ENCODE measurements at regions not wholly inside any gene's neighbourhood (a gene's known extent, or its start where the extent isn't known, plus 50 kb on each side); places are given as distances from the start of the nearest gene placed in this dataset.
"Not testable (repeated sequence)": the region's sequence is repeated elsewhere in the genome, so short reads cannot be mapped to it uniquely, and the experiment has no call there.

- no peak for DNase-seq
These were observed 234.4 kb downstream of the TEX36 start for GRCh38 chr10:125448596-125448995.

DNA sequence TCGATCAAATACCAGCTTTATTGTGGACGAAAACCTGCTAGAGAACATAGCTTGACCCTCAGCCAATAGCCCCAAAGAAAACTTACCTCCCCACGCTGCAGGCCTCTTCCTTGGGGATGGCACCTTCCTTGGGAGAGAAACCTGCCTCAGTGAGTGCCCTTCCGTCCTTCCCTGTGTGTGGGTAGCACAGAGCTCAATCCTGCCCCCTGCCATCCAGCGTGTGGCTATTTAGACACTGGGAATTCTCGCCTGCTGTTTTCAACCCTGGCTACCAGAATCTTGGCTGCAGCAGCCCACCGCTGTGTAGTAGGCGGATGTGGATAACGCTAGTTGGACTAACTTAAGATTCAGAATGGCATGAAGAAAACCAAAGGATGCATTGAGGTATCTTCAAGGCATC lies 238.2 kb downstream of the TEX36 start:
- no peak for DNase-seq

DNA sequence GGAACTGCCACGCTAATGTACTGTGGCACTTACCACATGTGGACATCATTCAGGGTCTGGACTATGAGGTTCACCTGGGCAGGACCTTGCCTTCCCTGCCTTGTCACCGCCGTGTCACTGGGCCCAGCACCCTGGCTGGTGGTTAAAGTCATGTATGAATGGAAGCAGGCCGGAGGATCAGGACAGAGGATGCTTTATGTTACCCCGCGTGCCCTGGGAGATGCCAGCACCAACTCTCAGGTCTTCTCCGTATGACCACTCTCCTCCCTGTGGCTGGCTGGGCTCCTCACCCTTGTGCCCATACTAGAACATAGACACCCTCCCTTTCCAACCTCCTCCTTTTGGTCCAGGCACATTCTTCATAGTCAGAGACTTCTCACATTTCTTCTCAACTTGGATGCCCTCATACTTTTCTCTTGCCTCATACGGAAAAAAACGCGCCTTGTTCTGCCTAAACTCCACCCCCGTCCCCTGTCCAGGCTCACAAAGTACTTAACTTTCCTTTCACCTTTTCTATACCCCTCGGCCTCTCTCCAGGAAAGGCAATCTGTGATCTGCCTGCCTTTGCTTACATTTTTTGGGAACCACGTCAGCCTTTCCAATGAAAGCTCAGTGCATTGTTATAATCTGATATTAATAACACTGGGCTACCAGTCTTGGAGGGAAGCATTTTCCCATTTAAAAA lies 240.0 kb downstream of the TEX36 start:
- DNase-seq = no peak

GRCh38 chr10:125441151-125441550 lies 241.8 kb downstream of the TEX36 start:
- no peak for DNase-seq

- DNase-seq = no peak
These were observed 251.8 kb downstream of the TEX36 start for GRCh38 chr10:125431149-125431548.

- no peak for DNase-seq
These were observed 254.9 kb downstream of the TEX36 start for GRCh38 chr10:125428054-125428453.

GRCh38 chr10:125424191-125424847 lies 258.6 kb downstream of the TEX36 start:
- no peak for DNase-seq

DNA sequence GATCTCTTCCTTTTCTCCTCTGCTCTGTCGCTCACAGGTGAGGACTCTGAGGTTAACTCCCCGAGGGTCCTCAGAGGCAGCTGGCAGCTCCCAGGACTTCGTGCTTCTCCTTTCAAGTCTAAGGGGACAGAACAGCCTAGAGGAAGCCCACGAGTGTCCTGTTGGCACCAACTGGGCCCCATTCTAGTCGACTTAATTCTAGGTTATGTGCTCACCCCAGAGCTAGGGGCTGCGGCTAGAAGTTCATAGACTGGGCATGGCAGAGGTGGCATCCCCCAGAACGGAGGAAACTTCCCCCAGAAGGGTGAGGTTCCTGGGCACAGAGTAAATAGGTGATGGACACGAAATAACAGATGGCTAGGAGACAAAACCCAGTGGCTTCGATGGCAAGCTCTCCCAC lies 259.4 kb downstream of the TEX36 start:
- no peak for DNase-seq

DNA sequence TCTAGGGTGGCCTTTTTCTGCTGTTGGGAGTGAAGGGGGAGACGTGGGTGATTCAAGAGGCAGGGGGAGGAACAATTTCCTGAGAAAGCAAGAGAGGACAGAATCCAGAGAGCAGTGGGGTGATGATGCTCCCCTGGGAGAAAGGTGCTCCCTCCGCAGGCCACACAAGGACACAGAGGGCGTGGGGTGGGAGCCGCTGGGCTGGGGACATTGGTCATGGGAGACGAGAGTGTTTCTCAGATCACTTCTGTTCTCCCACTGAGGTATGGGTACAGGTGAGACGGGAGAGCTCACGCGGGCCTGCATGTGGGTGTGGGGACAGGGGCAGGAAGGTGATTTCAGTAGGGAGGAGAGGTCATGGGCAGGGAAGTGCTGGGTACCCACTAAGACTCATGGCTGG lies 259.5 kb upstream of the CTBP2 start:
- DNase-seq = no peak

DNA sequence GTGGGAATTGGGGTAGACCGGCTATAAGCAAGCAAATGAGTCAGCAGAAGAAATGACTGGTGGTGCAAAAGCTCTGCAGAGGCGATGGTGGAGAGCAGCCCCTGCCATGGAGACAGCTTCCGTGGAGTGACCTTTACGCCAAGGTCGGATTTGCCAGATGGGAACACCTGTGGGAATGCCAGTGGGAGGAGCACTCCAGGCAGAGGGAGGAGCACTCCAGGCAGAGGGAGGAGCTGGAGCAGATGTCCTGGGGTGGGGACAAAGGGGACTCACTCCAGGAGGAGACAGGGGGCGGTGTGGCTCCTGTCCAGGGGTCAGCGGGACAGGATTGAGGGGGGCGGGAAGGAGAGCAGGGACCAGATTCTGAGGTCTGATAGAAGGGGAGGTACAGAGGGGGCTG lies 258.8 kb upstream of the CTBP2 start:
- DNase-seq = no peak

DNA sequence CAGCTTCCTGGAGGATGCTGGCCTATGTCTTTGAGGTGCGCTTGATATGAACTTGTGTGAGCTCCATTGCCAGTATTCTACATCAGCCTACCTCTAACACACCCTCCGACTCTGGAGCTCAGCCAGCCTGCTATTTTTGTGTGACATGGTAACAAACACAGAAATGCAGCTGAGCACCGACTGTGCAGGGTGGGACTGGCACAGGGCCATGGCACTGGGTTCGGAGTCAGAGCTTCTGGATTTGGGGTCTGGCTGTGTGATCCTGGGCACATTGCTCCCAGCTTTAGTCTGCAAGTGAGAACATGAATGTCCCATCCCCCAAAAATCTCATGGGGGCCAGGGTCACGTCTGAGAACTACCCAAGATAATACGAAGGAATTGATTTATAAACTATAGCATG lies 257.2 kb upstream of the CTBP2 start:
- DNase-seq = no peak

DNA sequence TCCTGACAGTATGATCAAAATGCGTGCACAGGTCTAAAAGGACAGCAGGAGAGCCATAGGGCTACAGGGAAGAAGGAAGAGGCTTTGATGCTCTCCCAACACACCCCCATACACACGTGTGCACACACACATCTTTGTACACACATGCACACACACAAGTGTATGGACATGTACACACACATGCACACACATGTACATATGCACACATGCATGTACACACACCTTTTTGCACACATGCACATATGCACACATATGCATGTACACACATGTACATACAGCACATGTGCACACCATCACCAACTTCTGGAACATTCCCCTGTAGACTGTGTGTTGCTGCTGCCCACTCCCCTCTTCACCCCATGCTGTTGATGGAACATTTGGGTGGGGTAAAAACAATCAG lies 255.6 kb upstream of the CTBP2 start:
- no peak for DNase-seq

- DNase-seq = no peak
These were observed 254.8 kb upstream of the CTBP2 start for GRCh38 chr10:125415006-125415633.

GRCh38 chr10:125411724-125412123 lies 251.4 kb upstream of the CTBP2 start:
- DNase-seq = no peak

DNA sequence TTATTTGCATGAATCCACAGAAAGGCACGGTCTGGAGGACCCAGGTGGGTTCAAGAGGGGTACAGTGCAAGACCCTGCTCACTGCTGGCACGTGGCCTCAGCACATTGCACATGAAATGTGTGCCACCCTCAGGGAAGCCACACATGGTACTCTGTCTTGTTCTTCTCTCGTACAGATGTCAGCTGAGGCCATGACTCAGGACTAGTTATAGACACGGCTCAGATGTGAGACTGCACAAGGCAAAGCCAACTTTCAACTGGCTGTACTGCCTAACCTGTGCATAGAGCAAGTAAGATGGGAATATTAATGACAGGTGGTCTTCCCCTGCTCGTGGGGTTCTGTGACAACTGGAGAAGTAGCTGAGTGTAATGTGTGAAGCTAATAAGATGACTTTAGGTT lies 249.4 kb upstream of the CTBP2 start:
- DNase-seq = no peak

- DNase-seq = no peak
These were observed 247.2 kb upstream of the CTBP2 start for GRCh38 chr10:125407557-125407956.

GRCh38 chr10:125407000-125407502 lies 246.7 kb upstream of the CTBP2 start:
- no peak for DNase-seq

DNA sequence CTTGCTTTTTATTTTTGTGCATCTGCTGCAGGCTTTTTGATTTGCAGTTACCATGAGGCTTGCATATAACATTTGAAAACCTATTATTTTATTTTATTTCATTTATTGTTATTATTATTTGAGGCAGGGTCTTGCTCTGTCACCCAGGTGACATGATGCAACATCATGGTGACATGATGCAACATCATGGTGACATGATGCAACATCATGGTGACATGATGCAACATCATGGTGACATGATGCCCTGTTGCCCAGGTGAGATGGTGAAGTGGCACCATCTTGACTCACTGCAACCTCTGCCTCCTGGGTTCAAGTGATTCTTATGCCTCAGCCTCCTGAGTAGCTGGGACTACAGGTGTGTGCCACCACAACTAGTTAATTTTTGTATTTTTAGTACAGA lies 244.5 kb upstream of the CTBP2 start:
- DNase-seq = not testable (repeated sequence)

GRCh38 chr10:125401462-125401861 lies 241.1 kb upstream of the CTBP2 start:
- no peak for DNase-seq

GRCh38 chr10:125399289-125399688 lies 238.9 kb upstream of the CTBP2 start:
- no peak for DNase-seq

DNA sequence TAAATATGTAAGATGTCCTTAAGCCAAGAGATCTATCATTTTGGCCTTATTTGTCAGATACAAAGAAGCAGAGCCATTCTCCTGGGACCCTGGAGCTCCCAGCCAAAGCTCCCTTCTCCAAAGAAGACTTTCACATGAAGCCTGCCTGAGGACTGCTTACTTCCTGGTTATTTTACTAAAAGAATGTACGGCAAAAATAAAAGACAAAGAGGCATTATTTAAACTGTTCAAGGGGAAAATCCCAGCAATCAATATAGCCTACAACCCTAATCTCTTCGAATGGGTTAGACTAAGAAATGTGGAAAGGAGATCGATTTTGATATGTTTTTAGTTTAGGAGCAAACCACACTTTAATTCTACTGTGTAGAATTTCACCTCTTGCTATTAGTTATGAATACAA lies 237.9 kb upstream of the CTBP2 start:
- DNase-seq = no peak

- DNase-seq = no peak
These were observed 237.2 kb upstream of the CTBP2 start for GRCh38 chr10:125397608-125398007.

- DNase-seq = no peak
These were observed 236.3 kb upstream of the CTBP2 start for GRCh38 chr10:125396676-125397075.

- no peak for DNase-seq
These were observed 232.2 kb upstream of the CTBP2 start for GRCh38 chr10:125392609-125393008.
